RWPE2 (cell line): ENCODE measurements at regions not wholly inside any gene's neighbourhood (a gene's known extent, or its start where the extent isn't known, plus 50 kb on each side); places are given as distances from the start of the nearest gene placed in this dataset.

ENCODE experiments used
- ATAC-seq: fragments of 200-7000 bp; cut with Tn5 transposase; 3 replicates; pipeline ENCODE4 v1.9.1; 2021; ENCODE audit warnings: low read depth
- DNase-seq: peaks from one replicate; pipeline ENCODE4 v3.0.0-alpha.2; 2020; ENCODE audit warnings: low spot score
- H3K27ac ChIP-seq: fragments of 450-650 bp; 2 replicates; pipeline ENCODE4 v1.5.1; 2017; ENCODE audit warnings: mild to moderate bottlenecking; ENCODE audit not compliant: poor library complexity, severe bottlenecking
- H3K27me3 ChIP-seq: fragments of 250-450 bp; sonication (Bioruptor Pico); 2 replicates; pipeline ENCODE4 v1.5.1; 2021; ENCODE audit warnings: mild to moderate bottlenecking, moderate library complexity; ENCODE audit not compliant: insufficient read depth, poor library complexity, severe bottlenecking
- H3K36me3 ChIP-seq: fragments of 250-450 bp; sonication (Bioruptor Pico); 2 replicates; pipeline ENCODE4 v1.5.1; 2020; ENCODE audit warnings: low read depth, mild to moderate bottlenecking, moderate library complexity
- H3K4me1 ChIP-seq: fragments of 250-450 bp; sonication (Bioruptor Pico); 2 replicates; pipeline ENCODE4 v1.5.1; 2021; ENCODE audit warnings: mild to moderate bottlenecking, moderate library complexity; ENCODE audit not compliant: insufficient read depth, poor library complexity, severe bottlenecking
- H3K4me3 ChIP-seq: fragments of 250-450 bp; sonication (Bioruptor Pico); 2 replicates; pipeline ENCODE4 v1.5.1; 2021; ENCODE audit warnings: mild to moderate bottlenecking, moderate library complexity; ENCODE audit not compliant: severe bottlenecking
- H3K9me3 ChIP-seq: fragments of 250-450 bp; sonication (Bioruptor Pico); 2 replicates; pipeline ENCODE4 v1.5.1; 2021; ENCODE audit warnings: mild to moderate bottlenecking, moderate library complexity; ENCODE audit not compliant: severe bottlenecking
- CTCF ChIP-seq: fragments of 450-650 bp; IDR thresholded peaks from one replicate; pipeline ENCODE4 v1.5.1; 2017; ENCODE audit warnings: mild to moderate bottlenecking, moderate library complexity; ENCODE audit not compliant: poor library complexity, severe bottlenecking

GRCh38 chr1:163443863-163444262 lies 122.1 kb downstream of the NUF2 start:
- Histone ChIP-seq H3K27me3 (no peaks in the 10 kb centered on the region), H3K36me3 (no peaks in the 10 kb centered on the region), H3K4me1 (no peaks in the 10 kb centered on the region), H3K4me3 (no peak overlapping the region), H3K27ac (no peak overlapping the region), H3K9me3 (no peaks in the 10 kb centered on the region)
- ATAC-seq (no peak), DNase-seq (no peak)
- TF ChIP-seq CTCF, result no peak

- Histone ChIP-seq H3K4me1 (no peaks in the 10 kb centered on the region), H3K27me3 (no peaks in the 10 kb centered on the region), H3K9me3 (no peaks in the 10 kb centered on the region), H3K4me3 (no peak overlapping the region), H3K36me3 (no peaks in the 10 kb centered on the region), H3K27ac (no peak overlapping the region)
- TF ChIP-seq CTCF, result no peak
- DNase-seq (no peak), ATAC-seq (no peak)
Observed at GRCh38 chr1:163444665-163445064, 122.9 kb downstream of the NUF2 start.

- no peak for ATAC-seq
- Histone ChIP-seq H3K36me3 (no peaks in the 10 kb centered on the region), H3K27ac (no peak overlapping the region), H3K4me1 (no peaks in the 10 kb centered on the region), H3K4me3 (no peak overlapping the region), H3K27me3 (no peaks in the 10 kb centered on the region), H3K9me3 (no peaks in the 10 kb centered on the region)
- no peak for DNase-seq
- TF ChIP-seq CTCF, result no peak
Observed at GRCh38 chr1:163450986-163451385, 129.2 kb downstream of the NUF2 start.

GRCh38 chr1:163459539-163459938 lies 137.8 kb downstream of the NUF2 start:
- Histone ChIP-seq H3K27me3 (peaks cover 5% of the 10 kb centered on the region), H3K9me3 (no peaks in the 10 kb centered on the region), H3K4me1 (no peaks in the 10 kb centered on the region), H3K36me3 (no peaks in the 10 kb centered on the region), H3K4me3 (no peak overlapping the region), H3K27ac (no peak overlapping the region)
- TF ChIP-seq CTCF, result no peak
- DNase-seq (no peak), ATAC-seq (no peak)

- DNase-seq, result no peak
- H3K4me1 ChIP-seq, result no peaks in the 10 kb centered on the region
- no peaks in the 10 kb centered on the region for H3K9me3 ChIP-seq
- no peaks in the 10 kb centered on the region for H3K27me3 ChIP-seq
- no peaks in the 10 kb centered on the region for H3K36me3 ChIP-seq
- H3K4me3 ChIP-seq, result no peak overlapping the region
- no peak overlapping the region for H3K27ac ChIP-seq
- no peak for TF ChIP-seq CTCF
- ATAC-seq, result no peak
Observed at GRCh38 chr1:163467289-163467688, 145.5 kb downstream of the NUF2 start.
